OCI-LY3 (cell line): ENCODE measurements at regions not wholly inside any gene's neighbourhood (a gene's known extent, or its start where the extent isn't known, plus 50 kb on each side); places are given as distances from the start of the nearest gene placed in this dataset.

ENCODE experiments used
- EZH2phosphoT487 ChIP-seq: fragments of 200-600 bp; shearing (Covaris generic); IDR thresholded peaks from 2 replicates; pipeline ENCODE4 v1.6.1; 2018; ENCODE audit warnings: antibody characterized with exemption, mixed run types, low read depth
- TF ChIP-seq, protein P1 (sequence below): fragments of 200-600, 300-600 bp; sonication (generic); IDR thresholded peaks from 2 replicates; pipeline ENCODE4 v1.5.1; 2014; ENCODE audit warnings: antibody characterized with exemption, low read length, low read depth

DNA sequence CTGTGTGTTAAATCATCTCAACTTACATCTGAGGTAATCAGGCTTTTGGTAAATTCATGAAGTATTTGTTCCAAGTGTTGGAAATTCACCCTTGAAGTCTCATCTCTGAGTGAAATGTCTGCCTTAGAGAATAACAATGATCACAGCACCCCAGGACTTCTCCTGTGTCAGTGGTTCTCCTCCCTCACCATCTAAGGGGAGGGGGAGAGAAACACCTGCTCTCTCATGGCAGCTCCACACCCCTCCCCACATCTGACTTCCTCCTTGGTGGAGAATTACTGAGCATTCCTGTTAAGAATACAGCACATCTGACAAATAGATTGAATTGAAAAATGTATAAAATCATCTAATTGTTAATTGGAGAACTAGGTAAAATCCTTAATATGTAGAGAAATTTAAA lies 532.1 kb downstream of the RNF144A start:
- TF ChIP-seq, protein P1, sequence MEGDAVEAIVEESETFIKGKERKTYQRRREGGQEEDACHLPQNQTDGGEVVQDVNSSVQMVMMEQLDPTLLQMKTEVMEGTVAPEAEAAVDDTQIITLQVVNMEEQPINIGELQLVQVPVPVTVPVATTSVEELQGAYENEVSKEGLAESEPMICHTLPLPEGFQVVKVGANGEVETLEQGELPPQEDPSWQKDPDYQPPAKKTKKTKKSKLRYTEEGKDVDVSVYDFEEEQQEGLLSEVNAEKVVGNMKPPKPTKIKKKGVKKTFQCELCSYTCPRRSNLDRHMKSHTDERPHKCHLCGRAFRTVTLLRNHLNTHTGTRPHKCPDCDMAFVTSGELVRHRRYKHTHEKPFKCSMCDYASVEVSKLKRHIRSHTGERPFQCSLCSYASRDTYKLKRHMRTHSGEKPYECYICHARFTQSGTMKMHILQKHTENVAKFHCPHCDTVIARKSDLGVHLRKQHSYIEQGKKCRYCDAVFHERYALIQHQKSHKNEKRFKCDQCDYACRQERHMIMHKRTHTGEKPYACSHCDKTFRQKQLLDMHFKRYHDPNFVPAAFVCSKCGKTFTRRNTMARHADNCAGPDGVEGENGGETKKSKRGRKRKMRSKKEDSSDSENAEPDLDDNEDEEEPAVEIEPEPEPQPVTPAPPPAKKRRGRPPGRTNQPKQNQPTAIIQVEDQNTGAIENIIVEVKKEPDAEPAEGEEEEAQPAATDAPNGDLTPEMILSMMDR, result no peak
- TF ChIP-seq EZH2phosphoT487, result no peak
